ENCODE measurements at regions not wholly inside any gene's neighbourhood (a gene's known extent, or its start where the extent isn't known, plus 50 kb on each side); places are given as distances from the start of the nearest gene placed in this dataset.

DNA sequence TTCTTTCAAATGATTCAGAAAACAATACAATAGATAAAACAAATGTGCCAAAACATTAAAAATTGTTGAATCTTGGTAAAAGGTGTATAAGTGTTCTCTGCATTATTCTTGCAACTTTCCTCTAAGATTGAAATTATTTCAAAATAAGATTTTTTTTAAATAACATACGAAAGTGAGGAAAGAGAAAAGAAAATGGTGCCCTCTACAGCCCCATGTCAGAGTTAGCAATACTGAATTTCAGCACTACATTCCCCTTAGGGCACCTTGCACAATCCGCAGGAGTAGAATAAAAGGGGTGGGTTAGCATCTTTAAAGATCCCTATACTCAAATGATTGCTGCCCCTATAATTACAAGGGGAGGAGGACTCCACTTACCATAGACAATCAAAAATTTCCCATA lies 433.7 kb downstream of the BCL11A start:
- TF ChIP-seq POLR2AphosphoS5 (IDR thresholded peaks at IDR 0.05; ENCODE audit: low read depth, low read length) (no peak), TCF7L2 (IDR thresholded peaks at IDR 0.05; ENCODE audit: low read depth, low read length) (no peak)
- TF ChIP-seq, protein P1, sequence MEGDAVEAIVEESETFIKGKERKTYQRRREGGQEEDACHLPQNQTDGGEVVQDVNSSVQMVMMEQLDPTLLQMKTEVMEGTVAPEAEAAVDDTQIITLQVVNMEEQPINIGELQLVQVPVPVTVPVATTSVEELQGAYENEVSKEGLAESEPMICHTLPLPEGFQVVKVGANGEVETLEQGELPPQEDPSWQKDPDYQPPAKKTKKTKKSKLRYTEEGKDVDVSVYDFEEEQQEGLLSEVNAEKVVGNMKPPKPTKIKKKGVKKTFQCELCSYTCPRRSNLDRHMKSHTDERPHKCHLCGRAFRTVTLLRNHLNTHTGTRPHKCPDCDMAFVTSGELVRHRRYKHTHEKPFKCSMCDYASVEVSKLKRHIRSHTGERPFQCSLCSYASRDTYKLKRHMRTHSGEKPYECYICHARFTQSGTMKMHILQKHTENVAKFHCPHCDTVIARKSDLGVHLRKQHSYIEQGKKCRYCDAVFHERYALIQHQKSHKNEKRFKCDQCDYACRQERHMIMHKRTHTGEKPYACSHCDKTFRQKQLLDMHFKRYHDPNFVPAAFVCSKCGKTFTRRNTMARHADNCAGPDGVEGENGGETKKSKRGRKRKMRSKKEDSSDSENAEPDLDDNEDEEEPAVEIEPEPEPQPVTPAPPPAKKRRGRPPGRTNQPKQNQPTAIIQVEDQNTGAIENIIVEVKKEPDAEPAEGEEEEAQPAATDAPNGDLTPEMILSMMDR (IDR thresholded peaks at IDR 0.05) = no peak; the same call in 1 of the 2 replicates
